Panc1 (cell line): ENCODE measurements at regions not wholly inside any gene's neighbourhood (a gene's known extent, or its start where the extent isn't known, plus 50 kb on each side); places are given as distances from the start of the nearest gene placed in this dataset.

Source experiments
- ATAC-seq: fragments of 200-7000 bp; cut with Tn5 transposase; 2 replicates; pipeline ENCODE4 v1.9.1; 2020; ENCODE audit warnings: mild to moderate bottlenecking, moderate library complexity
- BruUV-seq: library from RNA; stranded (reverse); fragments of 400-500 nt; replicated peaks from 2 replicates; lab custom pipeline; 2021; lab: Mats Ljungman, UMichigan
- CTCF ChIA-PET: fragments of 300-600 bp; sonication (Branson Sonifier 250); formaldehyde crosslinking; loops from one replicate; lab custom pipeline; 2022; ENCODE audit warnings: antibody characterized with exemption; lab: Charles Lee
- POLR2A ChIA-PET: fragments of 300-600 bp; sonication (Branson Sonifier 250); formaldehyde crosslinking; loops from one replicate; lab custom pipeline; 2022; ENCODE audit warnings: antibody characterized with exemption; lab: Charles Lee
- DNase-seq: peaks from one replicate; pipeline ENCODE4 v3.0.0-alpha.2; 2010; ENCODE audit warnings: low read depth, low spot score
- H3K27ac ChIP-seq: 2 replicates; pipeline ENCODE4 v1.5.1; 2011; ENCODE audit warnings: mild to moderate bottlenecking, low read length, inconsistent platforms
- H3K27me3 ChIP-seq: fragments of 200-500 bp; sonication (Bioruptor generic); 2 replicates; pipeline ENCODE4 v1.6.0; 2014; ENCODE audit warnings: low read length, inconsistent platforms; ENCODE audit not compliant: control insufficient read depth, insufficient read depth
- H3K36me3 ChIP-seq: fragments of 200-500 bp; sonication (Bioruptor generic); 2 replicates; pipeline ENCODE4 v1.5.1; 2014; ENCODE audit warnings: inconsistent platforms, mild to moderate bottlenecking, low read length, moderate library complexity; ENCODE audit not compliant: control insufficient read depth, insufficient read depth
- H3K4me1 ChIP-seq: 2 replicates; pipeline ENCODE4 v1.5.1; 2011; ENCODE audit warnings: inconsistent platforms, mild to moderate bottlenecking, low read length, moderate library complexity; ENCODE audit not compliant: control insufficient read depth, insufficient read depth
- H3K4me3 ChIP-seq, 2 experiments: 2 replicates each; pipeline ENCODE4 v1.5.1; 2011 to 2012; ENCODE audit warnings: low read depth in 2 of 2, low read length in 2 of 2, mild to moderate bottlenecking in 2 of 2, inconsistent platforms in 1 of 2, moderate library complexity in 1 of 2
- H3K9me3 ChIP-seq: fragments of 200-500 bp; sonication (Bioruptor generic); 2 replicates; pipeline ENCODE4 v1.5.1; 2014; ENCODE audit warnings: low read depth, mild to moderate bottlenecking, inconsistent platforms, low read length, moderate library complexity; ENCODE audit not compliant: control insufficient read depth, insufficient read depth
- POLR2AphosphoS5 ChIP-seq: IDR thresholded peaks from 2 replicates; pipeline ENCODE4 v1.6.1; 2012; ENCODE audit warnings: mild to moderate bottlenecking, low read depth, low read length, moderate library complexity
- SIN3A ChIP-seq: IDR thresholded peaks from 2 replicates; pipeline ENCODE4 v1.6.1; 2012; ENCODE audit warnings: low read depth, mild to moderate bottlenecking, low read length, moderate library complexity, borderline replicate concordance; ENCODE audit not compliant: insufficient read depth
- TCF7L2 ChIP-seq: IDR thresholded peaks from 2 replicates; pipeline ENCODE4 v1.6.1; 2011; ENCODE audit warnings: mild to moderate bottlenecking, low read depth, low read length, inconsistent platforms
- in situ Hi-C: cut with HindIII; loops from 2 replicates; pipeline ENCODE4 v1.10.0; 2016; ENCODE audit warnings: low sequenced_read_pairs, low pct_unique_long_range_greater_than_20kb
- intact Hi-C: fragments of 100-400 bp; cut with micrococcal nuclease; formaldehyde crosslinking; loops from one replicate; pipeline ENCODE4 v1.10.0; 2022; ENCODE audit not compliant: unreplicated experiment
- TF ChIP-seq, protein P1 (sequence below): fragments of 450-650 bp; IDR thresholded peaks from 2 replicates; pipeline ENCODE4 v1.5.1; 2017; ENCODE audit warnings: mild to moderate bottlenecking
- TF ChIP-seq, protein P2 (sequence below), 2 experiments: IDR thresholded peaks; 2 replicates each; pipeline ENCODE4 v1.6.1; 2011 to 2012; ENCODE audit warnings: low read depth in 2 of 2, control low read depth in 1 of 2, low read length in 1 of 2, mild to moderate bottlenecking in 1 of 2, moderate library complexity in 1 of 2; ENCODE audit not compliant: insufficient read depth in 1 of 2

DNA sequence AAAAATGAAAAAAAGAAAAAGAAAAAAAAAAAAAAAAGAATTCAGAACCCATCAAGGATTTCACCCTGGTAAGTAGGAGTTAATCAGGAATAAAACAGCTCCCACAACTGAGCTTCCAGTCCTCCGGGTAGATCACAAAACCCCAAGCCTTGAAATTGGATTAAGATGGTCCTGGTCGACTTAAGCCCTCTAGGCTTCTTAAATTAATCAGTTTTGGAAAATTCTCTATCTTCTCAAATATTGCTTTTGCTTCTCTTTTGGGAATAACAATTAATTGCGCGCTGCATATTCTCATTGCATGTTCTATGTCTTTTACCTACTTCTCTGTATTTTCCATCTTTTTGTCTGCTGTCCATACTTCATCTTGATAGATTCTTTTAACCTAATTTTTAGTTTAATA lies 348.0 kb upstream of the MEX3C start:
- intact Hi-C loops (no loop called here), in situ Hi-C loops (no loop called here)
- CTCF ChIA-PET: no interaction called here

DNA sequence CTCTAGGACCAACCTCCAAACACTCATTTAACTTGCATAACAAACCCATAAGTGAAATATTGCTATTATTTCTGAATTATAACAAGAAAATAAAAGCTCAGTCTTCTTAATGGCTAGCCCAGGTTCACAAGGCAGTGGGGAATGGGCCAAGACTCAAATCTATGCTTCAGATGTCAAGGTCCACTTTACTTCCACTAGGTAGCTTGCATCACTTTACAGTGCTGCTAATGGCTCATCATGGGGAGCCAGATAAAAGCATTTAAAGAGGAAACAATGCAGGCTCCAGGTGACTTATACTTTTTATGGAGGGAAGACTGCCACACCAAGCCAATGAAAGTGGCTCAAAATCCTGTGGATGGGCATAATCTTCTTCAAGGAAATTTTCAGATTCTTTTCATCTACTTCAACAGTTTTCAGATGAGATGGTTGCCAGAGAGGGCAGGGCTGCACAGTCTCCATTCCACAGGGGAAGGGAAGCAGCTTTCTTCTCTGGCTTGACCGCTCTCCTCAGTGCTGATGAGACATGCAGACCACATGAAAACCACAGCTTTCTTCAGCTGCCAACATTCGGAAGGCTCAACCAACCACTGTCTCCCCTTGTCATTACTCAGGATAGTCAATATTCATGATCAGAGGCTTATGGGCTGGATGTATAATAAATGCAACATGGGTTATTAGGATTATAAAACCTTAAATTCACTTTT lies 361.9 kb upstream of the MEX3C start:
- H3K27ac ChIP-seq: no peak overlapping the region
- in situ Hi-C loops: no loop called here
- CTCF ChIA-PET: no interaction called here
- H3K4me1 ChIP-seq: no peaks in the 10 kb centered on the region
- TF ChIP-seq SIN3A (no peak), POLR2AphosphoS5 (no peak), TCF7L2 (no peak)
- TF ChIP-seq, protein P1, sequence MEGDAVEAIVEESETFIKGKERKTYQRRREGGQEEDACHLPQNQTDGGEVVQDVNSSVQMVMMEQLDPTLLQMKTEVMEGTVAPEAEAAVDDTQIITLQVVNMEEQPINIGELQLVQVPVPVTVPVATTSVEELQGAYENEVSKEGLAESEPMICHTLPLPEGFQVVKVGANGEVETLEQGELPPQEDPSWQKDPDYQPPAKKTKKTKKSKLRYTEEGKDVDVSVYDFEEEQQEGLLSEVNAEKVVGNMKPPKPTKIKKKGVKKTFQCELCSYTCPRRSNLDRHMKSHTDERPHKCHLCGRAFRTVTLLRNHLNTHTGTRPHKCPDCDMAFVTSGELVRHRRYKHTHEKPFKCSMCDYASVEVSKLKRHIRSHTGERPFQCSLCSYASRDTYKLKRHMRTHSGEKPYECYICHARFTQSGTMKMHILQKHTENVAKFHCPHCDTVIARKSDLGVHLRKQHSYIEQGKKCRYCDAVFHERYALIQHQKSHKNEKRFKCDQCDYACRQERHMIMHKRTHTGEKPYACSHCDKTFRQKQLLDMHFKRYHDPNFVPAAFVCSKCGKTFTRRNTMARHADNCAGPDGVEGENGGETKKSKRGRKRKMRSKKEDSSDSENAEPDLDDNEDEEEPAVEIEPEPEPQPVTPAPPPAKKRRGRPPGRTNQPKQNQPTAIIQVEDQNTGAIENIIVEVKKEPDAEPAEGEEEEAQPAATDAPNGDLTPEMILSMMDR: no peak
- TF ChIP-seq, protein P2, sequence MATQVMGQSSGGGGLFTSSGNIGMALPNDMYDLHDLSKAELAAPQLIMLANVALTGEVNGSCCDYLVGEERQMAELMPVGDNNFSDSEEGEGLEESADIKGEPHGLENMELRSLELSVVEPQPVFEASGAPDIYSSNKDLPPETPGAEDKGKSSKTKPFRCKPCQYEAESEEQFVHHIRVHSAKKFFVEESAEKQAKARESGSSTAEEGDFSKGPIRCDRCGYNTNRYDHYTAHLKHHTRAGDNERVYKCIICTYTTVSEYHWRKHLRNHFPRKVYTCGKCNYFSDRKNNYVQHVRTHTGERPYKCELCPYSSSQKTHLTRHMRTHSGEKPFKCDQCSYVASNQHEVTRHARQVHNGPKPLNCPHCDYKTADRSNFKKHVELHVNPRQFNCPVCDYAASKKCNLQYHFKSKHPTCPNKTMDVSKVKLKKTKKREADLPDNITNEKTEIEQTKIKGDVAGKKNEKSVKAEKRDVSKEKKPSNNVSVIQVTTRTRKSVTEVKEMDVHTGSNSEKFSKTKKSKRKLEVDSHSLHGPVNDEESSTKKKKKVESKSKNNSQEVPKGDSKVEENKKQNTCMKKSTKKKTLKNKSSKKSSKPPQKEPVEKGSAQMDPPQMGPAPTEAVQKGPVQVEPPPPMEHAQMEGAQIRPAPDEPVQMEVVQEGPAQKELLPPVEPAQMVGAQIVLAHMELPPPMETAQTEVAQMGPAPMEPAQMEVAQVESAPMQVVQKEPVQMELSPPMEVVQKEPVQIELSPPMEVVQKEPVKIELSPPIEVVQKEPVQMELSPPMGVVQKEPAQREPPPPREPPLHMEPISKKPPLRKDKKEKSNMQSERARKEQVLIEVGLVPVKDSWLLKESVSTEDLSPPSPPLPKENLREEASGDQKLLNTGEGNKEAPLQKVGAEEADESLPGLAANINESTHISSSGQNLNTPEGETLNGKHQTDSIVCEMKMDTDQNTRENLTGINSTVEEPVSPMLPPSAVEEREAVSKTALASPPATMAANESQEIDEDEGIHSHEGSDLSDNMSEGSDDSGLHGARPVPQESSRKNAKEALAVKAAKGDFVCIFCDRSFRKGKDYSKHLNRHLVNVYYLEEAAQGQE (IDR thresholded peaks at IDR 0.05; ENCODE audit: insufficient read depth in 1 of 2, low read depth in 2 of 2, low read length in 1 of 2): no peak
- H3K4me3 ChIP-seq: no peak overlapping the region
- no peaks in the 10 kb centered on the region for H3K36me3 ChIP-seq
- BruUV-seq: no TSS peak
- POLR2A ChIA-PET: no interaction called here
- intact Hi-C loops: no loop called here
- DNase-seq (no peak), ATAC-seq (no peak)
- H3K9me3 ChIP-seq: no peaks in the 10 kb centered on the region
- H3K27me3 ChIP-seq: no peaks in the 10 kb centered on the region

More for the DNA sequence above, 348.0 kb upstream of the MEX3C start:
- no peaks in the 10 kb centered on the region for H3K27me3 ChIP-seq
- no peak overlapping the region for H3K4me3 ChIP-seq
- no peak overlapping the region for H3K27ac ChIP-seq
- POLR2A ChIA-PET: no interaction called here
- ATAC-seq (no peak), DNase-seq (no peak)
- H3K9me3 ChIP-seq: no peaks in the 10 kb centered on the region
- H3K36me3 ChIP-seq: no peaks in the 10 kb centered on the region
- no peaks in the 10 kb centered on the region for H3K4me1 ChIP-seq
- no peak for TF ChIP-seq SIN3A
- TF ChIP-seq TCF7L2: no peak
- TF ChIP-seq, protein P1: no peak
- TF ChIP-seq, protein P2 (IDR thresholded peaks at IDR 0.05; ENCODE audit: insufficient read depth in 1 of 2, low read depth in 2 of 2, low read length in 1 of 2): no peak
- TF ChIP-seq POLR2AphosphoS5: no peak
- no TSS peak for BruUV-seq
